GM19455 (cell line): ENCODE measurements at regions not wholly inside any gene's neighbourhood (a gene's known extent, or its start where the extent isn't known, plus 50 kb on each side); places are given as distances from the start of the nearest gene placed in this dataset.

Experiments used
- ATAC-seq: cut with Tn5 transposase; IDR thresholded peaks from one replicate; pipeline ENCODE4 v1.9.1; 2021; ENCODE audit not compliant: unreplicated experiment

DNA sequence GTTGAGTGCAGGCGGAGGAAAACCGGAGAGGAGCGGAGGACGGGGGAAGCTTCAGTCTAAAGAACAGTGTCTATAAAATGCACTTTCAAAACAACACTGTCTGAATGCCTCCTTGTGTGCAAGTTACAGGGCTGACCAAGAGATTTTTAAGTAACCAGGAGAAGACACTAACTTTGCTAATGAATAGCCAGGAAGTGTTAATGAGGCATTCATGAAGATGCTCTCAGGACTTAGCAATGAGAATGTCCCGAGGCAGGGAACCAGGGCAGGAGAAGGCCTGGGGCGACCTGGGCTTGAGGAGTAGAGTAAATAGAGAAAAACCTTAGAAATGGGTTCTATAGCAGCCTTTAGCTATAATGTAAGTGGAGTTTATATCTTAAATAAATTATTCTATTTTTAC is 312.1 kb downstream of the SKIDA1 start:
- ATAC-seq: no peak

- ATAC-seq: no peak
Observed at GRCh38 chr10:21212912-21213311, 312.6 kb downstream of the SKIDA1 start.

DNA sequence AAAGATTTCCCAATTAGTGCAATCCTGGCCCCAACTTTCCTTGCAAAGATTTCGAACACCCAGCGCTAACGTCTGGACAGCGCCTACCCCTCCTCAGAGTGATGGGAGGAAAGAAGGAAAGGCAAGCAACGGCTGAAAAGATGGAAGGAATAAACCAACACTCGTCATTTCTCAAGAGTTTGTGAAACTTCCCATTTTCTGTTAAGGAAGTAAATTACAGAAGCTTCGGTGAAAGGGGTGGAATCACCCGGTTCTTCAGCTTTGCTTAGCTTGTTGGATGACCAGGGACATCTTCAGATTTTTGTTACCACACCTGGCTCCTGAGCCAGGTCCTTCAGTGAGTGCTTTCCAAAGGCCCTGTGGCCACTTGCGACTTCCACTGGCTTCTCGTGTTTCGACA is 313.1 kb downstream of the SKIDA1 start:
- no peak for ATAC-seq

DNA sequence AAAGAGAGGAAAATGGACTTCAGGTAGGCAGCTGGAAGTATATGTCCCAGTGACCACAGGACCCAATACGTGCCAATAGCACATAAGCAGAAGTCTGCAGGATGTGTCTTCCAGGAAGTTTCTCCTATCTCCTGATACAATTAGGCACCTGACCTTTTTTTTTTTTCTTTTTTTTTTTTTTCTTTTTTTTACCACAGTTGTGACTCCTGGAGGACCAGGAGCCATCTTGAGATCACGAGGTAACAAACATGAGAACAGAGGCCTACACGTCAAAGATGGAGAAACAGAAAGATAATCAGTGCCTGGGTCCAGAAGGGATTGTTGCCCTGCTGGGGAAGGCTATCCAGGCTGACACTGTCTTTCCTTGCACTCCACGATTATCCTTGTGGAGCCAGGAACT is 312.4 kb upstream of the NEBL start:
- no peak for ATAC-seq

DNA sequence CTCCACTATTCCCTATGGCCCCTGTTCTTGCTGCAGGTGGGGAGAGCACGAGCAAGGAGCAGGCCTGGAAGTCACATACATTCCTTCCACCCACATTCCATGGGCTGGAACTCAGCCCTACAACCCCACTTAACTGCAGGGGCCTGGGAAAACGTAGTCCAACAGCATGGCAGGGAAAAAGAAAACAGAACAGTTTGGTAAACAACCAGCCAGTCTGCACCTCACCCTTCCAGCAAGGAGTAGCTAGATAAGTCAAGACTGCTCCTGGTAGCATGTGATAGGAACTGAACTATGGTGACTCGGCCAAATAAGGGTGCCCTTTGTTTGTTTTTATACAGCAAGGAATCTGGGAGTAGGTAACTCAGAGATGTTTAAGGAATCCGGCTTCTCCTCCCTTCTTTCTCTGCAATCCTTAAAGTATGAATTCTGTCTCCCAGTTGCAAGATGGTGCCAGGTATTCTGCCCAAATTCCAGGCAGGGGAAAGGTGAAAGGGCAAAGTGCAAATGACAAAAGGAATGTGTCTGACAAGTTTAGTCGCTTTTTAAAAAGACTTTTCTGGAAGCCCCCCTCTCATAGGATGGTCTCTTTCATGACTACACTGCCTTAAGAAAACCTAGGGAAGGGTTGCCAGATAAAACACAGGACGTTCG is 311.7 kb upstream of the NEBL start:
- no peak for ATAC-seq

GRCh38 chr10:21207852-21208646 is 310.9 kb upstream of the NEBL start:
- ATAC-seq: no peak

GRCh38 chr10:21205328-21205727 is 308.2 kb upstream of the NEBL start:
- ATAC-seq: no peak

- ATAC-seq: no peak
Observed at GRCh38 chr10:21203473-21204107, 306.5 kb upstream of the NEBL start.

GRCh38 chr10:21202776-21203462 is 305.8 kb upstream of the NEBL start:
- ATAC-seq: no peak

GRCh38 chr10:21199501-21199900 is 302.4 kb upstream of the NEBL start:
- no peak for ATAC-seq

GRCh38 chr10:21197838-21198237 is 300.7 kb upstream of the NEBL start:
- ATAC-seq: no peak

DNA sequence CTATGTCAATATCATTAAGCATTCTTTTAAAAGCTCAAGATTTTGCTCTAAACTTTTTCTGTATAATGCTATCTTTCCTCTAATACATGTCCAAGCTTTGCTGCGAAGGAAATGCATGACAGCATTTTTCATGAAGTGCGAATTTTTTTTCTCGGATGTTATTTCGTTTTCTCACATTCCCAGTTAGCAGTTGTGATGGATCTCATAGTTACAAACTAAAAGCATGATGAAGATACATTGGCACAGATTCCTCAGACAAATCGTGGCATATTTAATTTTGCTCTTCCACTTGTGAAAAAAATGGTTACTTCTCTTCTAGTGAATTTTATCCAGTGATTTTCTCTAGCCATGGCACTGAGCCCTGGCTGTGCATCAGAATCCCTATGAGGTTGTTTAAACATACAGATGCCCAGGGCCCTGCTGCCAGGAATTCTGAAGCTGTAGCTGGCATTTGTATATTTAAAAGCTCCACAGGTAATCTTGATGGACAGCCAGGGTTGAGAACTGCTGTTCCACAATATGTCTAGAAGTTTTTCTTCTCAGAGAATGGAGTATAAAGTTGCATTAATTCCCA is 299.8 kb upstream of the NEBL start:
- ATAC-seq: no peak

DNA sequence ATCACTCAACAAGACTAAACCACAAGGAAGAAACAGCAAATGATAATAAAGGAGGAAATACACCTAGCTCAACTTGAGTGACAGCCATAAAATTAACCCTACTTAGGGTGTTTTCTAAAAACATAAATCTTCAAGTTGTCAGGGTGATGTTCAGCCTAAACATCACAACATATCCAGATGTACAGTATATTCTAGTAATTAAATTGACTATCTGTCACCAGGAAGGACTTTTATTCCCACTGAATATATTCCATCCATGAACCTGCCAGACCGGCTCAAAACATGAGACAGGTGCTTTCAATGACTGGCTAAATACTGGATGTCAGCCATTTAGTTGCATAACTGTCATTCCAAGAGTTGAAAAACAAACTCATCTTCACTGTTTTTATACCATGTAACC is 298.1 kb upstream of the NEBL start:
- ATAC-seq: no peak

- ATAC-seq: no peak
Observed at GRCh38 chr10:21194510-21194993, 297.4 kb upstream of the NEBL start.

DNA sequence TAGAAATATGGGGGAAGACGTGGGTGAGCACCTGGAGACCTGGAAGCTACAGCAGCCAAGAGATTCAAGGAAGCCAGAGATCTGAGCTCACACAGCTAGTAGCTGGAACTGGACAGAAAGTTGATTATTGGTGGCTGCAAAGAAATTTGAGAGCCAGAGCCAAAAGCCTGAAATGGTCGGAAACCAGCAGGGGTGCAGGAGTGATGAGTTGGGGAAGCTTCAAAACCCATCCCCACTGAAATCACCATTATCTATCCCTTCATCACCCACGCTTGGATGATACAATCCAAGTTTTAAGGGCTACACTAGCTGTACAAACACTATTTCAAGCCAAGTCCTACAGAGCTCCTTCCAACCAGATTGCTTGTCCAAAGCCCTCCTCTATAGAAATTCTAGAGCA is 296.1 kb upstream of the NEBL start:
- ATAC-seq: no peak

DNA sequence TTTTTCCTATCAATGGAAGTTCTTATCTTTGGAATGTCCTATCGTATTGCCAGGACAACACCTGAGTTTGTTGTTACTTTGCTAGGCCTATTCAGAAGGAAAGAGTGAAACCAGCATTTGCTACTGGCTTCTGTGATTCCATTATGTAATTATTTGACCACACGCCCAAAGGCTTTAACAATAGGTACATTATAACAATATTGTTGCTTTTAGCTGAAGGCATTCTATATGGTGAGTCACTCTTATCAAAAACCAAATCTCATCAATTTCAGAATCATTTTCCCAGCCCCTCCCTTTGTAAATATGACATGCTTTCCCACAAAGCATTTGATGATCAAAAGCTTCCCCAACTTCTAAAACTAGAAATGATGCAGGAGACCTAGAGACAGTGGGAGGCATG is 294.4 kb upstream of the NEBL start:
- no peak for ATAC-seq

DNA sequence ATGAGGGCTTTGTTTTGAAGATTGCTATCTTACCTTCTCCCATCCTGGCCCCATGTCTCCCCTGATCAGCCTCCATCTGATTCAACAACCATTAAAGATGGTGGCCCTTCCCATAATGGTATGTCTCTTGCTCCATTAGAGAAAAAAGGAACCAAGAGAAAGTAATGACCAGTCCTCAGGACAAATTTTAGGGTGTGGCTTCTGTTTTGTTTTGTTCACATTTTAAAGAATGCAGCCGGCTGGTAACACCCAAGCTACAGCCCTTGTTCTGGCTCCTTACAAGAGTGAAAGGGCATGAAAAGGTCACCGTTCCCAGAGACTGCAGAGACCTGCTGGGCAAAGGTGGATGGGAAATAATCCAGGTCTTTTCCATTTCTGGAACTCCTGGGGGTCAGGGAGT is 287.9 kb upstream of the NEBL start:
- ATAC-seq: no peak

DNA sequence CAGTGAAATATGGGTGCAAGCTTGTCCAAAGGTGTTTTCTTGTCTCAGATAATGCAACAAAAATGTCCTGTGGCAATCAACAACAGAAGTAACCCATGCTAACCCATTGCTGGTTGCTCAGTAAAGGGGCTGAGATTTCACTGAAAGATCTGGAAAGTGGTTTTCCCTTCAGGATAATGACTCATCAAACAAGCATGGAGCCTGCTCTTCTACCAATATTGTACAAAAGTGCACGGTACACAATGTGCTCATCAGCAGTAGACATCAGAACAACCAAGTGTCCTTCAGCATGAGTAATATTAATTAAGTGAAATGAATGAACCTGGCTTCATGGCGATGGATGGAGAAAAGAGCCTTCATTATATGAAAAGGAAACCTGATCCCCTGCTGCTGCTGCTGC is 287.1 kb upstream of the NEBL start:
- no peak for ATAC-seq

- no peak for ATAC-seq
Observed at GRCh38 chr10:21183025-21183424, 285.9 kb upstream of the NEBL start.

DNA sequence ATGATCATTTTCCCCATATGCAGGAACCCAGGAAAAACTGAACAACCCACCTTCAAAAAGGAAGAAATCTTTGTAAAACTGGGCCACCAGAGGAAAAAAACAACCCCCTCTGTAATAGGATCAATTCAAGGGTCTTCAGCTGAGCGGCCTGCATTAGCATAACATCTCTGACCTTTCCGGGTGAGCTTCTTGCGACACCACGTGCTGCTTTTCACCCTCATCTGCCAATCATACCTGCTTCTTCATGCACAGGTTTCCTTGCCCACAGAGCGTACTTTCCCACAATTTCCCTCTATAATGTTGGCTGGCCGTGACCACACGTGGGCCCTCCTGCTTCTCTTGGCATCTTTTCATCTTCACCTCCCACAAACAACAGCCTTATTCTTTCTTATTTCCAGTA is 284.3 kb upstream of the NEBL start:
- no peak for ATAC-seq

DNA sequence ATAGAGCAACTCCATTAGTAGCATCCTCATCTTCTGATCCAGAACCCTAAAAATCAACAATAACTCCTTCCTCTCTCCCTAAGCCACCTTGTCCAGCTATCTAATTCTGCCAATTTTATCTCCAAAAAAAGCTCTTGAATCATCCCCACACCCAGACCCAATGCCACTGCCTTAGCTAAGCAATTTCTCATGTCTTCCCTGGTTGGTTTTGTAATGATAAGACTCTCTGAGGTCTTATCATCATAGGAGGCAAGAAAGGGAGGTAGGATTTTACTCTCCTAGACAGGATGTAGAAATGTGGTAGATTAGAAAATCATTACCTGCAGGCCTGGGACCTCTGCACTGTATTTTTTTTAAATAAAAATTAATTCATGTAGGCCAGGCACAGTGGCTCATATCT is 283.5 kb upstream of the NEBL start:
- no peak for ATAC-seq
